Endodermal cell (in vitro differentiated cells): ENCODE measurements at regions not wholly inside any gene's neighbourhood (a gene's known extent, or its start where the extent isn't known, plus 50 kb on each side); places are given as distances from the start of the nearest gene placed in this dataset.

ENCODE experiments used
- DNase-seq: peaks from one replicate; pipeline ENCODE4 v3.0.0-alpha.2; 2017
- H3K27ac ChIP-seq: 2 replicates; pipeline ENCODE4 v1.5.1; 2013; ENCODE audit warnings: mild to moderate bottlenecking, low read depth, low read length, moderate library complexity
- H3K27me3 ChIP-seq: 2 replicates; pipeline ENCODE4 v1.6.1; 2013; ENCODE audit warnings: mild to moderate bottlenecking, low read length, moderate library complexity; ENCODE audit not compliant: insufficient read depth, control insufficient read depth, poor library complexity, severe bottlenecking
- H3K36me3 ChIP-seq: 2 replicates; pipeline ENCODE4 v1.7.0; 2013; ENCODE audit warnings: mild to moderate bottlenecking, low read length, moderate library complexity; ENCODE audit not compliant: control insufficient read depth, insufficient read depth
- H3K4me1 ChIP-seq: one replicate; pipeline ENCODE4 v1.7.0; 2013; ENCODE audit warnings: low read length; ENCODE audit not compliant: control insufficient read depth, insufficient read depth
- H3K4me3 ChIP-seq: 2 replicates; pipeline ENCODE4 v1.5.1; 2013; ENCODE audit warnings: mild to moderate bottlenecking, low read length, moderate library complexity
- H3K9ac ChIP-seq: 2 replicates; pipeline ENCODE4 v1.6.1; 2013; ENCODE audit warnings: mild to moderate bottlenecking, low read length, moderate library complexity; ENCODE audit not compliant: poor library complexity, severe bottlenecking; ENCODE audit errors: extremely low read depth
- H3K9me3 ChIP-seq: 2 replicates; pipeline ENCODE4 v1.6.1; 2013; ENCODE audit warnings: mild to moderate bottlenecking, low read length, moderate library complexity; ENCODE audit not compliant: control insufficient read depth
- H3K27ac Mint-ChIP-seq: 2 replicates; pipeline ENCODE4 v1.8.0; 2020; ENCODE audit warnings: mixed read lengths
- H3K27me3 Mint-ChIP-seq: 2 replicates; pipeline ENCODE4 v1.8.0; 2021; ENCODE audit warnings: mild to moderate bottlenecking, mixed read lengths; ENCODE audit not compliant: insufficient read depth
- H3K36me3 Mint-ChIP-seq: 2 replicates; pipeline ENCODE4 v1.8.0; 2020; ENCODE audit warnings: low read depth, mixed read lengths
- H3K4me1 Mint-ChIP-seq: 2 replicates; pipeline ENCODE4 v1.8.0; 2020; ENCODE audit warnings: mixed read lengths
- H3K4me3 Mint-ChIP-seq: 2 replicates; pipeline ENCODE4 v1.8.0; 2020; ENCODE audit warnings: mild to moderate bottlenecking, moderate library complexity, mixed read lengths
- H3K9me3 Mint-ChIP-seq: 2 replicates; pipeline ENCODE4 v1.8.0; 2020; ENCODE audit warnings: mild to moderate bottlenecking, mixed read lengths
- CTCF ChIP-seq: fragments of 200-600 bp; sonication (generic); conservative IDR thresholded peaks from 2 replicates; pipeline ENCODE4 v1.5.0; 2021; ENCODE audit warnings: antibody characterized with exemption, mild to moderate bottlenecking
- WGBS, 2 experiments: methylation state at CpG; one replicate each; pipeline versions ENCODE4 v1.1.5 to v1.1.7; 2013; ENCODE audit warnings: missing lambda C conversion rate in 2 of 2, mixed read lengths in 1 of 2; ENCODE audit not compliant: insufficient coverage in 1 of 2, insufficient read length in 1 of 2; 5-methylcytosine and 5-hydroxymethylcytosine counted together

DNA sequence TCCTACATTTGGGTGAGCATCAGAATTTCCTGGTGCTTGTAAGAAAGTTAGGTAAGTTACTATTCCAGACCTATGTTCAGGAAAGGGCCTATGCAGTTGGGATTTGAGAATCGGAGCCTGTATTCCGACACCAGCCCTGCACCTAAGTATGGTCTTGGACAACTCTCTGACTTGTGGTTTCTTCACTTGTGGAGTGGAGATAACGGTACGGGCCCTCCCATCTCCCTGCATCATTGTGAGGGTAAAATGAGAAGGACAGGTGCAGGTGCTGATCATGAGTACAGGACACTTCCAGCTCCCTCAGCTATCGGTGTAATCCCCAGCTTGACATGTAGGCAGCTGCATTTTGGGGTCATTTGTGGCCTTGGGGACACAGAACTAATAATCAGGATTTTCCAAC lies 138.3 kb upstream of the NAMPT start:
- no peak for TF ChIP-seq CTCF
- 77 to 91% methylated on average over 3 to 5 of the region's 5 CpGs for WGBS, 2 experiments
- Mint-ChIP-seq H3K36me3 (no peaks in the 10 kb centered on the region), H3K4me1 (no peaks in the 10 kb centered on the region), H3K27ac (no peak overlapping the region), H3K27me3 (peaks cover 1% of the 10 kb centered on the region), H3K4me3 (no peak overlapping the region), H3K9me3 (peaks cover 9% of the 10 kb centered on the region)
- Histone ChIP-seq H3K4me1 (no peaks in the 10 kb centered on the region), H3K27me3 (no peaks in the 10 kb centered on the region), H3K4me3 (no peak overlapping the region), H3K9me3 (peaks cover 21% of the 10 kb centered on the region), H3K36me3 (no peaks in the 10 kb centered on the region), H3K27ac (no peak overlapping the region), H3K9ac (no peak overlapping the region)
- no peak for DNase-seq

- no peak for TF ChIP-seq CTCF
- no peaks in the 10 kb centered on the region for H3K36me3 Mint-ChIP-seq
- H3K4me3 ChIP-seq, result no peak overlapping the region
- H3K9me3 Mint-ChIP-seq, result peaks cover 20% of the 10 kb centered on the region
- H3K4me1 ChIP-seq, result peaks cover 7% of the 10 kb centered on the region
- H3K4me1 Mint-ChIP-seq, result peaks cover 11% of the 10 kb centered on the region
- peaks cover 1% of the 10 kb centered on the region for H3K27me3 Mint-ChIP-seq
- H3K27me3 ChIP-seq, result no peaks in the 10 kb centered on the region
- no peak overlapping the region for H3K9ac ChIP-seq
- no peaks in the 10 kb centered on the region for H3K36me3 ChIP-seq
- WGBS, 2 experiments, result 89 to 95% methylated on average over 3 to 6 of the region's 6 CpGs
- no peak overlapping the region for H3K27ac Mint-ChIP-seq
- H3K9me3 ChIP-seq, result peaks cover 30% of the 10 kb centered on the region
- DNase-seq, result no peak
- H3K27ac ChIP-seq, result no peak overlapping the region
- H3K4me3 Mint-ChIP-seq, result no peak overlapping the region
These were observed 136.5 kb upstream of the NAMPT start for GRCh38 chr7:106421181-106421762.

GRCh38 chr7:106420736-106421135 lies 136.0 kb upstream of the NAMPT start:
- H3K27ac Mint-ChIP-seq, result no peak overlapping the region
- Histone ChIP-seq H3K27ac (no peak overlapping the region), H3K9me3 (peaks cover 35% of the 10 kb centered on the region), H3K4me3 (no peak overlapping the region), H3K9ac (no peak overlapping the region), H3K4me1 (peaks cover 7% of the 10 kb centered on the region), H3K36me3 (no peaks in the 10 kb centered on the region), H3K27me3 (no peaks in the 10 kb centered on the region)
- H3K36me3 Mint-ChIP-seq, result no peaks in the 10 kb centered on the region
- TF ChIP-seq CTCF, result no peak
- peaks cover 24% of the 10 kb centered on the region for H3K9me3 Mint-ChIP-seq
- H3K27me3 Mint-ChIP-seq, result peaks cover 1% of the 10 kb centered on the region
- H3K4me1 Mint-ChIP-seq, result peaks cover 11% of the 10 kb centered on the region
- no peak overlapping the region for H3K4me3 Mint-ChIP-seq
- 86 to 100% methylated on average over 3 to 5 of the region's 5 CpGs for WGBS, 2 experiments
- no peak for DNase-seq
